ENCODE measurements at regions not wholly inside any gene's neighbourhood (a gene's known extent, or its start where the extent isn't known, plus 50 kb on each side); places are given as distances from the start of the nearest gene placed in this dataset.

- H2BK120ac ChIP-seq (ENCODE audit: low read depth, low read length), result no peak overlapping the region
- H2AFZ ChIP-seq (replicated peaks; ENCODE audit: low read length, poor library complexity), result no peak overlapping the region
- no peaks in the 10 kb centered on the region for H3K27me3 ChIP-seq (ENCODE audit: control insufficient read depth, insufficient read depth, low read length)
- H3K4me1 ChIP-seq (ENCODE audit: control insufficient read depth, insufficient read depth, low read length), result no peaks in the 10 kb centered on the region
- no peaks in the 10 kb centered on the region for H4K20me1 ChIP-seq (ENCODE audit: insufficient read depth, low read length)
- ATAC-seq (ENCODE audit: low read depth) (no peak), DNase-seq (no peak)
- CTCF ChIA-PET, result no interaction called here
- H2BK15ac ChIP-seq (ENCODE audit: low read depth, low read length), result no peak overlapping the region
- no peaks in the 10 kb centered on the region for H3K79me1 ChIP-seq (ENCODE audit: low read depth in 1 of 2, low read length in 2 of 2)
- no peak overlapping the region for H4K91ac ChIP-seq (ENCODE audit: insufficient read depth, low read depth, low read length)
- H4K8ac ChIP-seq (ENCODE audit: low read depth in 2 of 2, low read length in 2 of 2), result no peak overlapping the region
- peaks cover 6% of the 10 kb centered on the region for H3K9me3 ChIP-seq (ENCODE audit: control insufficient read depth, insufficient read depth, low read length)
- BruUV-seq (replicated peaks), result no TSS peak
- H2BK5ac ChIP-seq (ENCODE audit: low read depth, low read length, poor library complexity, severe bottlenecking), result no peak overlapping the region
- no peak overlapping the region for H3K14ac ChIP-seq (replicated peaks; ENCODE audit: low read depth, low read length)
- H3K4me3 ChIP-seq (ENCODE audit: insufficient read depth, low read depth, low read length), result no peak overlapping the region
- no CpG with 5 or more reads among the region's 1 CpG for WGBS, 2 experiments (ENCODE audit: extremely low coverage in 2 of 2, insufficient read length in 1 of 2)
- no peak overlapping the region for H2AK9ac ChIP-seq (replicated peaks; ENCODE audit: low read depth, low read length, poor library complexity)
- no peaks in the 10 kb centered on the region for H3K9me1 ChIP-seq (ENCODE audit: insufficient read depth, low read length)
- POLR2A ChIA-PET (ENCODE audit: unreplicated experiment), result no interaction called here
- H3K4me2 ChIP-seq (ENCODE audit: low read depth, low read length), result no peak overlapping the region
- intact Hi-C loops (cut with micrococcal nuclease), result no loop called here
- H3K18ac ChIP-seq (ENCODE audit: low read depth, low read length), result no peak overlapping the region
- H3K9ac ChIP-seq (ENCODE audit: low read depth, low read length), result no peak overlapping the region
- in situ Hi-C loops (cut with MboI; ENCODE audit: low sequenced_read_pairs), result no loop called here
- no peak overlapping the region for H3K4ac ChIP-seq (ENCODE audit: low read depth, low read length)
- H3K36me3 ChIP-seq (ENCODE audit: control insufficient read depth, insufficient read depth, low read length), result no peaks in the 10 kb centered on the region
- H4K5ac ChIP-seq (ENCODE audit: low read depth, low read length), result no peak overlapping the region
- no peak overlapping the region for H2AK5ac ChIP-seq (ENCODE audit: low read depth, low read length)
- H3K23ac ChIP-seq (ENCODE audit: low read depth, low read length), result no peak overlapping the region
- dilution Hi-C loops (cut with HindIII; ENCODE audit: low sequenced_read_pairs, unreplicated experiment), result no loop called here
- no peak overlapping the region for H2BK20ac ChIP-seq (ENCODE audit: low read depth, low read length)
- TF ChIP-seq BHLHE40 (IDR thresholded peaks at IDR 0.05; ENCODE audit: low read depth, low read length), result no peak
- TF ChIP-seq MXI1 (IDR thresholded peaks at IDR 0.05; ENCODE audit: borderline replicate concordance, low read depth, low read length), result no peak
- TF ChIP-seq RCOR1 (IDR thresholded peaks at IDR 0.05; ENCODE audit: insufficient replicate concordance, low read length), result no peak
- no peak for TF ChIP-seq MAZ (IDR thresholded peaks at IDR 0.05; ENCODE audit: borderline replicate concordance, low read depth, low read length)
- no peak for TF ChIP-seq CEBPB (IDR thresholded peaks at IDR 0.05; ENCODE audit: low read depth, low read length)
- TF ChIP-seq RAD21 (IDR thresholded peaks at IDR 0.05; ENCODE audit: low read length), result no peak
- TF ChIP-seq SMC3 (IDR thresholded peaks at IDR 0.05; ENCODE audit: low read depth, low read length), result no peak
- TF ChIP-seq POLR2A (IDR thresholded peaks at IDR 0.05; ENCODE audit: low read depth, low read length), result no peak
- no peak for TF ChIP-seq USF2 (IDR thresholded peaks at IDR 0.05; ENCODE audit: low read depth, low read length)
- TF ChIP-seq CHD1 (IDR thresholded peaks at IDR 0.05; ENCODE audit: low read depth, low read length), result no peak
- no peak for TF ChIP-seq FOS (IDR thresholded peaks at IDR 0.05; ENCODE audit: low read depth, low read length)
- TF ChIP-seq CTCF (conservative IDR thresholded peaks at IDR 0.05; ENCODE audit: low read depth, low read length), result no peak
- no peak for TF ChIP-seq ELK1 (IDR thresholded peaks at IDR 0.05; ENCODE audit: borderline replicate concordance, low read depth, low read length)
- TF ChIP-seq MAFK (IDR thresholded peaks at IDR 0.05; ENCODE audit: low read depth, low read length), result no peak
- TF ChIP-seq RFX5 (IDR thresholded peaks at IDR 0.05; ENCODE audit: low read depth, low read length), result no peak
- H3K56ac ChIP-seq (ENCODE audit: extremely low read depth, insufficient read depth, low read length), result no peak overlapping the region
- no peak overlapping the region for H3K27ac ChIP-seq (ENCODE audit: insufficient read depth, low read length)
These were observed 571.3 kb downstream of the GABRG2 start for GRCh38 chr5:162638849-162639248.

Measured in IMR-90 (cell line).